K562 (cell line): ENCODE measurements at regions not wholly inside any gene's neighbourhood (a gene's known extent, or its start where the extent isn't known, plus 50 kb on each side); places are given as distances from the start of the nearest gene placed in this dataset.

Source experiments
- ATAC-seq: fragments of 200-7000 bp; cut with Tn5 transposase; 3 replicates; pipeline ENCODE4 v1.9.1; 2020; ENCODE audit warnings: moderate library complexity
- BruUV-seq: library from RNA; stranded (reverse); fragments of 400-500 nt; replicated peaks from 2 replicates; lab custom pipeline; 2021; lab: Mats Ljungman, UMichigan
- CTCF ChIA-PET: fragments of 300-600 bp; formaldehyde crosslinking; extraction: SDS; loops from one replicate; lab custom pipeline; 2021; ENCODE audit warnings: low intra/inter-chr PET ratio; lab: Yijun Ruan, JAX
- POLR2A ChIA-PET: fragments of 300-600, 350-650 bp; sonication (Branson Sonifier 250); formaldehyde crosslinking; extraction: SDS; loops from one replicate; lab custom pipeline; 2021; ENCODE audit warnings: antibody characterized with exemption, inconsistent platforms; lab: Yijun Ruan, JAX
- DNase-seq, 4 experiments: peaks; one replicate each; pipeline versions ENCODE4 v3.0.0 to v3.0.0-alpha.2; 2011 to 2018; ENCODE audit warnings: low spot score in 3 of 4, mixed read lengths in 3 of 4; ENCODE audit errors: extremely low read depth in 1 of 4
- FAIRE-seq: peaks from 2 replicates; lab custom pipeline; 2011; peaks lifted over from hg19 to GRCh38; lab: Jason Lieb, UNC
- H2AFZ ChIP-seq: 2 replicates; pipeline ENCODE4 v1.6.0; 2011; ENCODE audit warnings: low read depth, low read length, control low read depth, inconsistent platforms
- H3K27ac ChIP-seq: fragments of 200-600 bp; 3 replicates; pipeline ENCODE4 v1.8.0; 2011; ENCODE audit warnings: low read depth, mild to moderate bottlenecking, control low read depth, inconsistent platforms, low read length, moderate library complexity, mixed read lengths; ENCODE audit errors: extremely low read depth
- H3K27me3 ChIP-seq, 2 experiments: fragments of 300-600 bp in 1 of 2; 2 replicates in 1 of 2; 3 replicates in 1 of 2; pipeline versions ENCODE4 v1.6.0 to v1.8.0; 2011; ENCODE audit warnings: inconsistent platforms in 2 of 2, low read length in 2 of 2, mild to moderate bottlenecking in 1 of 2, mixed read lengths in 1 of 2, moderate library complexity in 1 of 2; ENCODE audit not compliant: control insufficient read depth in 2 of 2, insufficient read depth in 2 of 2
- H3K36me3 ChIP-seq: fragments of 300-600 bp; 3 replicates; pipeline ENCODE4 v1.8.0; 2011; ENCODE audit warnings: mild to moderate bottlenecking, low read length, inconsistent platforms; ENCODE audit not compliant: control insufficient read depth, insufficient read depth
- H3K4me1 ChIP-seq, 2 experiments: fragments of 200-600 bp in 1 of 2; replicated peaks in 1 of 2; 2 replicates in 1 of 2; 3 replicates in 1 of 2; pipeline versions ENCODE4 v1.5.1 to v1.8.0; 2011; ENCODE audit warnings: inconsistent platforms in 2 of 2, low read length in 2 of 2, mild to moderate bottlenecking in 1 of 2, mixed read lengths in 1 of 2, moderate library complexity in 1 of 2; ENCODE audit not compliant: control insufficient read depth in 2 of 2, insufficient read depth in 2 of 2
- H3K4me2 ChIP-seq: 2 replicates; pipeline ENCODE4 v1.6.1; 2011; ENCODE audit warnings: low read length, control low read depth, inconsistent platforms, mixed read lengths; ENCODE audit not compliant: insufficient read depth
- H3K4me3 ChIP-seq: fragments of 200-600 bp; sonication (generic), shearing (Covaris generic); 2 replicates; pipeline ENCODE4 v1.5.1; 2016; ENCODE audit warnings: control low read depth, inconsistent platforms
- H3K79me2 ChIP-seq: fragments of 200-600 bp; 3 replicates; pipeline ENCODE4 v1.8.0; 2011; ENCODE audit warnings: low read length, inconsistent platforms; ENCODE audit not compliant: control insufficient read depth, insufficient read depth
- H3K9ac ChIP-seq, 2 experiments: 2 replicates each; pipeline versions ENCODE4 v1.6.0 to v1.6.1; 2011; ENCODE audit warnings: low read depth in 2 of 2, low read length in 2 of 2, control low read depth in 1 of 2, inconsistent platforms in 1 of 2, mild to moderate bottlenecking in 1 of 2, mixed read lengths in 1 of 2; ENCODE audit not compliant: insufficient read depth in 1 of 2
- H3K9me1 ChIP-seq: one replicate; pipeline ENCODE4 v1.6.0; 2011; ENCODE audit warnings: inconsistent platforms, mild to moderate bottlenecking, low read length, moderate library complexity; ENCODE audit not compliant: control insufficient read depth, insufficient read depth
- H3K9me3 ChIP-seq: replicated peaks from 2 replicates; pipeline ENCODE4 v1.5.1; 2011; ENCODE audit warnings: low read depth, low read length, inconsistent platforms; ENCODE audit not compliant: control insufficient read depth, insufficient read depth
- H4K20me1 ChIP-seq: replicated peaks from 2 replicates; pipeline ENCODE4 v1.6.1; 2011; ENCODE audit warnings: low read length, inconsistent platforms, mixed read lengths; ENCODE audit not compliant: control insufficient read depth, insufficient read depth
- BACH1 ChIP-seq: fragments of 200-800 bp; sonication (Bioruptor generic); IDR thresholded peaks from 2 replicates; pipeline ENCODE4 v1.6.1; 2016; ENCODE audit warnings: missing genetic modification characterization, missing compliant biosample characterization
- BCL6 ChIP-seq: fragments of 250-450 bp; sonication (Bioruptor Pico); IDR thresholded peaks from 2 replicates; pipeline ENCODE4 v1.4.0; 2020
- CREBBP ChIP-seq: IDR thresholded peaks from one replicate; pipeline ENCODE4 v1.6.1; 2012; ENCODE audit warnings: low read depth, mild to moderate bottlenecking, control low read depth, inconsistent platforms, low read length
- DIDO1 ChIP-seq: fragments of 450-650 bp; IDR thresholded peaks from 2 replicates; pipeline ENCODE4 v1.6.1; 2016; ENCODE audit warnings: low read depth, missing biosample characterization, missing genetic modification characterization
- ETV5 ChIP-seq: sonication (generic); formaldehyde crosslinking; IDR thresholded peaks from 2 replicates; pipeline ENCODE4 v1.4.0; 2020; ENCODE audit warnings: low read depth, mild to moderate bottlenecking, missing genetic modification reagents
- EWSR1 ChIP-seq: fragments of 450-650 bp; IDR thresholded peaks from 2 replicates; pipeline ENCODE4 v1.6.1; 2018; ENCODE audit warnings: borderline replicate concordance, mild to moderate bottlenecking, low read depth, moderate library complexity; ENCODE audit not compliant: partially characterized antibody
- HDAC3 ChIP-seq: fragments of 450-650 bp; IDR thresholded peaks from 2 replicates; pipeline ENCODE4 v1.6.1; 2018; ENCODE audit warnings: borderline replicate concordance, mild to moderate bottlenecking, moderate library complexity; ENCODE audit not compliant: partially characterized antibody
- JUND ChIP-seq, 2 experiments: IDR thresholded peaks; 2 replicates in 1 of 2; 3 replicates in 1 of 2; pipeline ENCODE4 v1.6.1; 2011; ENCODE audit warnings: borderline replicate concordance in 2 of 2, low read depth in 2 of 2, low read length in 2 of 2, improper control_type of control experiment in 1 of 2, missing biosample characterization in 1 of 2, missing genetic modification characterization in 1 of 2, missing genetic modification reagents in 1 of 2
- MECOM ChIP-seq: fragments of 250-450 bp; sonication (Bioruptor Pico); IDR thresholded peaks from 2 replicates; pipeline ENCODE4 v1.8.0; 2022; ENCODE audit warnings: inconsistent platforms
- ZNF384 ChIP-seq: IDR thresholded peaks from 2 replicates; pipeline ENCODE4 v1.6.1; 2012; ENCODE audit warnings: low read depth, low read length, improper control_type of control experiment
- ZNF512 ChIP-seq: IDR thresholded peaks from 2 replicates; pipeline ENCODE4 v1.6.1; 2016; ENCODE audit warnings: missing genetic modification characterization, missing compliant biosample characterization
- ZNF589 ChIP-seq: fragments of 200-800 bp; sonication (Bioruptor generic); IDR thresholded peaks from 2 replicates; pipeline ENCODE4 v1.6.1; 2016; ENCODE audit warnings: low read depth, missing genetic modification characterization, missing compliant biosample characterization
- ZNF778 ChIP-seq: fragments of 450-650 bp; formaldehyde crosslinking; IDR thresholded peaks from 2 replicates; pipeline ENCODE4 v1.4.0; 2020; ENCODE audit warnings: mild to moderate bottlenecking, moderate library complexity
- WGBS: fragments of 100-300 bp; shearing (Covaris generic); methylation state at CpG from one replicate; pipeline ENCODE4 v1.1.6; 2016; ENCODE audit warnings: low coverage, mixed read lengths; ENCODE audit not compliant: insufficient coverage; ENCODE audit errors: missing lambda C conversion rate; 5-methylcytosine and 5-hydroxymethylcytosine counted together
- in situ Hi-C: fragments of 300-500 bp; cut with MboI; formaldehyde crosslinking; loops from 4 replicates; pipeline ENCODE4 v1.15.0; 2018; ENCODE audit warnings: inconsistent platforms, mixed read lengths
- intact Hi-C: fragments of 100-400 bp; cut with micrococcal nuclease; formaldehyde crosslinking; loops from 2 replicates; pipeline ENCODE4 v1.14.2; 2022
- TF ChIP-seq, protein P1 (sequence below): fragments of 450-650 bp; IDR thresholded peaks from 2 replicates; pipeline ENCODE4 v1.6.1; 2018; ENCODE audit warnings: mild to moderate bottlenecking, low read depth; ENCODE audit not compliant: partially characterized antibody
- TF ChIP-seq, protein P2 (sequence below): fragments of 250-450 bp; sonication (Bioruptor Pico); IDR thresholded peaks from 2 replicates; pipeline ENCODE4 v1.4.0; 2020

GRCh38 chr21:41008351-41008750 lies 159.6 kb upstream of the BACE2 start:
- Histone ChIP-seq H3K27me3 (no peaks in the 10 kb centered on the region), H3K9ac (no peak overlapping the region), H2AFZ (no peak overlapping the region), H3K4me2 (no peak overlapping the region), H4K20me1 (no peaks in the 10 kb centered on the region), H3K36me3 (no peaks in the 10 kb centered on the region), H3K9me1 (no peaks in the 10 kb centered on the region), H3K9me3 (no peaks in the 10 kb centered on the region; the same call in 1 of the 2 replicates), H3K4me3 (no peak overlapping the region), H3K4me1 (no peaks in the 10 kb centered on the region), H3K27ac (no peak overlapping the region), H3K79me2 (no peaks in the 10 kb centered on the region)
- FAIRE-seq = no peak
- no TSS peak for BruUV-seq
- intact Hi-C loops = no loop called here
- ATAC-seq = no peak
- in situ Hi-C loops = no loop called here
- ChIA-PET CTCF (no interaction called here), POLR2A (no interaction called here)
- 0% methylated on average over 6 of the region's 6 CpGs for WGBS
- no peak for TF ChIP-seq ZNF512 (tag)
- TF ChIP-seq DIDO1 (tag) = no peak
- TF ChIP-seq BACH1 (tag) = no peak
- TF ChIP-seq EWSR1 = no peak
- TF ChIP-seq BCL6 (CRISPR knock-in tag) = no peak
- no peak for TF ChIP-seq HDAC3
- TF ChIP-seq, protein P1, sequence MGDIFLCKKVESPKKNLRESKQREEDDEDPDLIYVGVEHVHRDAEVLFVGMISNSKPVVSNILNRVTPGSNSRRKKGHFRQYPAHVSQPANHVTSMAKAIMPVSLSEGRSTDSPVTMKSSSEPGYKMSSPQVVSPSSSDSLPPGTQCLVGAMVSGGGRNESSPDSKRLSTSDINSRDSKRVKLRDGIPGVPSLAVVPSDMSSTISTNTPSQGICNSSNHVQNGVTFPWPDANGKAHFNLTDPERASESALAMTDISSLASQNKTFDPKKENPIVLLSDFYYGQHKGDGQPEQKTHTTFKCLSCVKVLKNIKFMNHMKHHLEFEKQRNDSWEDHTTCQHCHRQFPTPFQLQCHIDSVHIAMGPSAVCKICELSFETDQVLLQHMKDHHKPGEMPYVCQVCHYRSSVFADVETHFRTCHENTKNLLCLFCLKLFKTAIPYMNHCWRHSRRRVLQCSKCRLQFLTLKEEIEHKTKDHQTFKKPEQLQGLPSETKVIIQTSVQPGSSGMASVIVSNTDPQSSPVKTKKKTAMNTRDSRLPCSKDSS = no peak
- no peak for TF ChIP-seq CREBBP
- TF ChIP-seq, protein P2, sequence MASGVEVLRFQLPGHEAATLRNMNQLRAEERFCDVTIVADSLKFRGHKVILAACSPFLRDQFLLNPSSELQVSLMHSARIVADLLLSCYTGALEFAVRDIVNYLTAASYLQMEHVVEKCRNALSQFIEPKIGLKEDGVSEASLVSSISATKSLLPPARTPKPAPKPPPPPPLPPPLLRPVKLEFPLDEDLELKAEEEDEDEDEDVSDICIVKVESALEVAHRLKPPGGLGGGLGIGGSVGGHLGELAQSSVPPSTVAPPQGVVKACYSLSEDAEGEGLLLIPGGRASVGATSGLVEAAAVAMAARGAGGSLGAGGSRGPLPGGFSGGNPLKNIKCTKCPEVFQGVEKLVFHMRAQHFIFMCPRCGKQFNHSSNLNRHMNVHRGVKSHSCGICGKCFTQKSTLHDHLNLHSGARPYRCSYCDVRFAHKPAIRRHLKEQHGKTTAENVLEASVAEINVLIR (CRISPR knock-in tag) = no peak
- TF ChIP-seq ZNF384 = no peak
- no peak for TF ChIP-seq ZNF589 (CRISPR knock-in tag)
- TF ChIP-seq MECOM (CRISPR knock-in tag) = no peak
- no peak for TF ChIP-seq JUND (IDR thresholded peaks at IDR 0.05; ENCODE audit: borderline replicate concordance, low read depth, low read length)
- TF ChIP-seq JUND (tag; IDR thresholded peaks at IDR 0.05; ENCODE audit: borderline replicate concordance, low read depth, low read length) = no peak
- TF ChIP-seq ETV5 (CRISPR knock-in tag) = no peak
- TF ChIP-seq ZNF778 (CRISPR knock-in tag) = no peak
- no peak for DNase-seq
